Neural progenitor cell (in vitro differentiated cells): ENCODE measurements at regions not wholly inside any gene's neighbourhood (a gene's known extent, or its start where the extent isn't known, plus 50 kb on each side); places are given as distances from the start of the nearest gene placed in this dataset.

Source experiments
- DNase-seq: peaks from one replicate; pipeline ENCODE4 v3.0.0-alpha.2; 2016; ENCODE audit warnings: low spot score
- H2AFZ ChIP-seq: fragments of 200-600 bp; sonication (generic); replicated peaks from 2 replicates; pipeline ENCODE4 v1.6.1; 2016; ENCODE audit warnings: antibody characterized with exemption
- H3F3A ChIP-seq: fragments of 200-600 bp; sonication (generic); 2 replicates; pipeline ENCODE4 v1.6.1; 2016; ENCODE audit warnings: antibody characterized with exemption, low read depth
- H3K27ac ChIP-seq: fragments of 200-600 bp; sonication (generic); 2 replicates; pipeline ENCODE4 v1.5.1; 2016; ENCODE audit warnings: mild to moderate bottlenecking
- H3K27me3 ChIP-seq: fragments of 200-600 bp; sonication (generic); 2 replicates; pipeline ENCODE4 v1.6.1; 2016; ENCODE audit warnings: mild to moderate bottlenecking, moderate library complexity
- H3K36me3 ChIP-seq: fragments of 200-600 bp; sonication (generic); 2 replicates; pipeline ENCODE4 v1.5.1; 2016
- H3K4me1 ChIP-seq: fragments of 200-600 bp; sonication (generic); 2 replicates; pipeline ENCODE4 v1.6.1; 2016; ENCODE audit warnings: mixed run types
- H3K4me2 ChIP-seq: fragments of 200-600 bp; sonication (generic); 2 replicates; pipeline ENCODE4 v1.6.1; 2016
- H3K4me3 ChIP-seq: fragments of 200-600 bp; sonication (generic); 2 replicates; pipeline ENCODE4 v1.5.1; 2016
- H3K79me2 ChIP-seq: fragments of 200-600 bp; sonication (generic); 2 replicates; pipeline ENCODE4 v1.6.1; 2016; ENCODE audit warnings: low read depth
- H3K9ac ChIP-seq: fragments of 200-600 bp; sonication (generic); 2 replicates; pipeline ENCODE4 v1.6.1; 2016
- H3K9me3 ChIP-seq: fragments of 200-600 bp; sonication (generic); 2 replicates; pipeline ENCODE4 v1.5.1; 2016; ENCODE audit warnings: low read depth
- H4K20me1 ChIP-seq: fragments of 200-600 bp; sonication (generic); 2 replicates; pipeline ENCODE4 v1.6.1; 2016; ENCODE audit warnings: low read depth
- H3K27ac Mint-ChIP-seq: 3 replicates; pipeline ENCODE4 v1.8.0; 2021; ENCODE audit warnings: mixed read lengths
- H3K27me3 Mint-ChIP-seq: 2 replicates; pipeline ENCODE4 v1.8.0; 2022; ENCODE audit warnings: low read depth, mild to moderate bottlenecking, inconsistent platforms, moderate library complexity, mixed read lengths; ENCODE audit not compliant: insufficient read depth
- H3K36me3 Mint-ChIP-seq: 3 replicates; pipeline ENCODE4 v1.8.0; 2021; ENCODE audit warnings: mixed read lengths
- H3K4me1 Mint-ChIP-seq: 3 replicates; pipeline ENCODE4 v1.8.0; 2021; ENCODE audit warnings: mixed read lengths
- H3K4me3 Mint-ChIP-seq: 3 replicates; pipeline ENCODE4 v1.8.0; 2021; ENCODE audit warnings: mild to moderate bottlenecking, moderate library complexity, mixed read lengths
- H3K9me3 Mint-ChIP-seq: 3 replicates; pipeline ENCODE4 v1.8.0; 2020; ENCODE audit warnings: mixed read lengths
- CTCF ChIP-seq: fragments of 200-600 bp; sonication (generic); IDR thresholded peaks from 2 replicates; pipeline ENCODE4 v1.5.1; 2017; ENCODE audit warnings: antibody characterized with exemption, mild to moderate bottlenecking
- EZH2 ChIP-seq: fragments of 200-600 bp; sonication (generic); IDR thresholded peaks from 2 replicates; pipeline ENCODE4 v1.6.1; 2017; ENCODE audit warnings: antibody characterized with exemption, mild to moderate bottlenecking, moderate library complexity
- EZH2phosphoT487 ChIP-seq: fragments of 200-600 bp; sonication (generic); IDR thresholded peaks from 2 replicates; pipeline ENCODE4 v1.6.1; 2017; ENCODE audit warnings: antibody characterized with exemption

GRCh38 chr7:97659363-97660045 lies 72.4 kb upstream of the TAC1 start:
- Histone ChIP-seq H3K4me1 (no peaks in the 10 kb centered on the region), H3K4me3 (no peak overlapping the region), H3K9me3 (no peaks in the 10 kb centered on the region), H2AFZ (no peak overlapping the region), H3K27ac (no peak overlapping the region), H3K36me3 (no peaks in the 10 kb centered on the region), H3K79me2 (no peaks in the 10 kb centered on the region), H3K4me2 (no peak overlapping the region), H3K9ac (no peak overlapping the region), H3K27me3 (no peaks in the 10 kb centered on the region), H3F3A (no peaks in the 10 kb centered on the region), H4K20me1 (no peaks in the 10 kb centered on the region)
- TF ChIP-seq EZH2phosphoT487 = no peak
- TF ChIP-seq CTCF = no peak
- Mint-ChIP-seq H3K27ac (no peak overlapping the region), H3K4me3 (no peak overlapping the region), H3K27me3 (no peaks in the 10 kb centered on the region), H3K4me1 (no peaks in the 10 kb centered on the region), H3K9me3 (no peaks in the 10 kb centered on the region), H3K36me3 (no peaks in the 10 kb centered on the region)
- DNase-seq = no peak

DNA sequence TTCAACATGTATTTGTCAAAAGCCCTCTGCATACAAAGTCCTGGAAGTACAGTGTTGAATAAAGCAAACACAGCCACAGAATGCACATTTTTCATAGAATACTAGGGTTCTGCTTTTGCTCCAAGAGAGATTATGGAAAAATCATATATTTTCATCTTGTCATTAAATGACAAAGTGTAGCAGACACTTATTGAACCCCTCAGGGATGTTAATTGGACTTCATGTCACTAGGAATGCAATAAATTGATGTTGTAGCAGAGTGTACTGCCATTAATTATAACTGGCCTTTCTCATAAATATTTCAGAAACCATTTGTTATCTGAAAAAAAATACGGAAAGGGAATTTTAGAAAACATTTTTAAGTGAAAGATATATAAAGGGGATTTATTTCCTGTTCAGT lies 64.5 kb upstream of the TAC1 start:
- Histone ChIP-seq H3K9ac (no peak overlapping the region), H3K4me2 (no peak overlapping the region), H3K9me3 (no peaks in the 10 kb centered on the region), H3K36me3 (no peaks in the 10 kb centered on the region), H3K79me2 (no peaks in the 10 kb centered on the region), H2AFZ (no peak overlapping the region), H4K20me1 (no peaks in the 10 kb centered on the region), H3K27me3 (no peaks in the 10 kb centered on the region), H3K27ac (no peak overlapping the region), H3F3A (no peaks in the 10 kb centered on the region), H3K4me3 (no peak overlapping the region), H3K4me1 (no peaks in the 10 kb centered on the region)
- Mint-ChIP-seq H3K27ac (no peak overlapping the region), H3K4me3 (no peak overlapping the region), H3K4me1 (no peaks in the 10 kb centered on the region), H3K36me3 (no peaks in the 10 kb centered on the region), H3K9me3 (no peaks in the 10 kb centered on the region), H3K27me3 (no peaks in the 10 kb centered on the region)
- TF ChIP-seq EZH2 (no peak), CTCF (no peak), EZH2phosphoT487 (no peak)
- no peak for DNase-seq

- Histone ChIP-seq H3K9ac (no peak overlapping the region), H3F3A (no peaks in the 10 kb centered on the region), H3K27ac (no peak overlapping the region), H3K27me3 (no peaks in the 10 kb centered on the region), H3K79me2 (no peaks in the 10 kb centered on the region), H4K20me1 (no peaks in the 10 kb centered on the region), H3K4me2 (no peak overlapping the region), H3K4me1 (no peaks in the 10 kb centered on the region), H3K36me3 (no peaks in the 10 kb centered on the region), H3K4me3 (no peak overlapping the region), H2AFZ (no peak overlapping the region), H3K9me3 (no peaks in the 10 kb centered on the region)
- Mint-ChIP-seq H3K36me3 (no peaks in the 10 kb centered on the region), H3K27me3 (no peaks in the 10 kb centered on the region), H3K4me1 (no peaks in the 10 kb centered on the region), H3K9me3 (no peaks in the 10 kb centered on the region), H3K27ac (no peak overlapping the region), H3K4me3 (no peak overlapping the region)
- TF ChIP-seq EZH2phosphoT487 (no peak), CTCF (no peak), EZH2 (no peak)
- no peak for DNase-seq
These were observed 60.3 kb upstream of the TAC1 start for GRCh38 chr7:97671571-97671970.
